Nephron progenitor cell (in vitro differentiated cells): ENCODE measurements at regions not wholly inside any gene's neighbourhood (a gene's known extent, or its start where the extent isn't known, plus 50 kb on each side); places are given as distances from the start of the nearest gene placed in this dataset.
A peak's percentile ranks its signal among the peaks of the same experiment; 100 is the strongest.
"Not testable (repeated sequence)": the region's sequence is repeated elsewhere in the genome, so short reads cannot be mapped to it uniquely, and the experiment has no call there.

Source experiments
- DNase-seq: peaks from one replicate; pipeline ENCODE4 v3.0.0; 2021
- H3K27ac Mint-ChIP-seq: 2 replicates; pipeline ENCODE4 v1.8.0; 2021; ENCODE audit warnings: mild to moderate bottlenecking, moderate library complexity, mixed read lengths
- H3K27me3 Mint-ChIP-seq: 2 replicates; pipeline ENCODE4 v1.8.0; 2021; ENCODE audit warnings: mild to moderate bottlenecking, low read depth, mixed read lengths; ENCODE audit not compliant: poor library complexity
- H3K36me3 Mint-ChIP-seq: 2 replicates; pipeline ENCODE4 v1.8.0; 2021; ENCODE audit warnings: low read depth, mixed read lengths
- H3K4me1 Mint-ChIP-seq: 2 replicates; pipeline ENCODE4 v1.8.0; 2021; ENCODE audit warnings: mixed read lengths
- H3K4me3 Mint-ChIP-seq: 2 replicates; pipeline ENCODE4 v1.8.0; 2021; ENCODE audit warnings: mild to moderate bottlenecking, moderate library complexity, mixed read lengths
- H3K9me3 Mint-ChIP-seq: 2 replicates; pipeline ENCODE4 v1.8.0; 2021; ENCODE audit warnings: mild to moderate bottlenecking, moderate library complexity, mixed read lengths
- CTCF ChIP-seq: fragments of 200-600 bp; sonication (generic); IDR thresholded peaks from 2 replicates; pipeline ENCODE4 v1.5.0; 2021; ENCODE audit warnings: antibody characterized with exemption

GRCh38 chr14:21866479-21866878 is 192.9 kb upstream of the OR4E1 start:
- no peak for DNase-seq

GRCh38 chr14:21863289-21863688 is 189.7 kb upstream of the OR4E1 start:
- Mint-ChIP-seq H3K4me1 (no peaks in the 10 kb centered on the region), H3K27ac (no peak overlapping the region), H3K4me3 (no peak overlapping the region), H3K27me3 (peaks cover 10% of the 10 kb centered on the region), H3K9me3 (no peaks in the 10 kb centered on the region), H3K36me3 (no peaks in the 10 kb centered on the region)
- TF ChIP-seq CTCF: no peak
- no peak for DNase-seq

More at GRCh38 chr14:21866479-21866878, 192.9 kb upstream of the OR4E1 start:
- no peaks in the 10 kb centered on the region for H3K4me1 Mint-ChIP-seq
- H3K36me3 Mint-ChIP-seq: no peaks in the 10 kb centered on the region
- no peak overlapping the region for H3K4me3 Mint-ChIP-seq
- peaks cover 5% of the 10 kb centered on the region for H3K9me3 Mint-ChIP-seq
- H3K27me3 Mint-ChIP-seq: peaks cover 5% of the 10 kb centered on the region
- TF ChIP-seq CTCF: no peak
- H3K27ac Mint-ChIP-seq: no peak overlapping the region

DNA sequence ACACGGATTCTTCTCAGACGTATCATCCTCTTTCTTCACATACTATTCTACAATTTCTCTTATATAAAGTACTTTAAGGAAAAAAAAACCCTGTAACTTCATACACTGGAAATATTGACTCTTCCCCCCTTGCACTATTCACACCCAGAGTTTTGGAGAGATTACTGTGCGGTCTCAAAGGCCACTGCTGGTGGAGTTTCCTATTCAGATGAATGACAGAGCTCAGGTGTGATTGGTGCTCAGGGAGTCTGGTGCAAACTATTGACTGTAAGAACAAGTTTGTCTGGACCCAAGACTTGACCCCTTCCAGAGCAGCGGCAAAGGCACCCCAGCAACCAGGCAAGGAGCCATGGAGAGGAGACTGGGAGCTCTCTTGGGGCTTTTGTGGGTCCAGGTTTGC is 187.5 kb upstream of the OR4E1 start:
- H3K36me3 Mint-ChIP-seq: no peaks in the 10 kb centered on the region
- no peaks in the 10 kb centered on the region for H3K4me1 Mint-ChIP-seq
- H3K27me3 Mint-ChIP-seq: peaks cover 14% of the 10 kb centered on the region
- H3K4me3 Mint-ChIP-seq: no peak overlapping the region
- H3K27ac Mint-ChIP-seq: no peak overlapping the region
- no peaks in the 10 kb centered on the region for H3K9me3 Mint-ChIP-seq
- TF ChIP-seq CTCF: no peak
- no peak for DNase-seq

GRCh38 chr14:21860172-21860571 is 186.6 kb upstream of the OR4E1 start:
- Mint-ChIP-seq H3K9me3 (no peaks in the 10 kb centered on the region), H3K27me3 (peaks cover 14% of the 10 kb centered on the region), H3K36me3 (no peaks in the 10 kb centered on the region), H3K4me1 (no peaks in the 10 kb centered on the region), H3K4me3 (no peak overlapping the region), H3K27ac (no peak overlapping the region)
- DNase-seq: peak; percentile 8
- peak; percentile 39 for TF ChIP-seq CTCF

GRCh38 chr14:21852775-21853174 is 179.2 kb upstream of the OR4E1 start:
- no peak for TF ChIP-seq CTCF
- Mint-ChIP-seq H3K4me3 (no peak overlapping the region), H3K27ac (no peak overlapping the region), H3K36me3 (no peaks in the 10 kb centered on the region), H3K27me3 (peaks cover 32% of the 10 kb centered on the region), H3K9me3 (no peaks in the 10 kb centered on the region), H3K4me1 (no peaks in the 10 kb centered on the region)
- no peak for DNase-seq

GRCh38 chr14:21852061-21852664 is 178.5 kb upstream of the OR4E1 start:
- Mint-ChIP-seq H3K36me3 (no peaks in the 10 kb centered on the region), H3K27me3 (peaks cover 33% of the 10 kb centered on the region), H3K4me3 (no peak overlapping the region), H3K4me1 (no peaks in the 10 kb centered on the region), H3K27ac (no peak overlapping the region), H3K9me3 (no peaks in the 10 kb centered on the region)
- peak; percentile 69 for DNase-seq
- TF ChIP-seq CTCF: peak; percentile 78

DNA sequence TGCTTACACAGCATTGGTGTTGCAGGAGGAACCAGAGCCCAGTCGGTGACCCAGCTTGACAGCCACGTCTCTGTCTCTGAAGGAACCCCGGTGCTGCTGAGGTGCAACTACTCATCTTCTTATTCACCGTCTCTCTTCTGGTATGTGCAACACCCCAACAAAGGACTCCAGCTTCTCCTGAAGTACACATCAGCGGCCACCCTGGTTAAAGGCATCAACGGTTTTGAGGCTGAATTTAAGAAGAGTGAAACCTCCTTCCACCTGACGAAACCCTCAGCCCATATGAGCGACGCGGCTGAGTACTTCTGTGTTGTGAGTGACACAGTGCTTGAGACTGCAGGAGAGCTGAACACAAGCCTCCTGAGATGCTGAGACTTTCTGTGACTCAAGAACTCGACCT is 173.3 kb upstream of the OR4E1 start:
- DNase-seq, H3K4me1 Mint-ChIP-seq, H3K9me3 Mint-ChIP-seq, H3K36me3 Mint-ChIP-seq, H3K27ac Mint-ChIP-seq, H3K4me3 Mint-ChIP-seq: not testable (repeated sequence)
- H3K27me3 Mint-ChIP-seq: peaks cover 55% of the 10 kb centered on the region
